B cell (primary cell): ENCODE measurements at regions not wholly inside any gene's neighbourhood (a gene's known extent, or its start where the extent isn't known, plus 50 kb on each side); places are given as distances from the start of the nearest gene placed in this dataset.

Source experiments
- ATAC-seq: fragments of 200-7000 bp; cut with Tn5 transposase; one replicate; pipeline ENCODE4 v1.10.0; 2021; ENCODE audit warnings: low read depth, mild to moderate bottlenecking, moderate number of reproducible peaks, moderate library complexity
- CTCF ChIA-PET: fragments of 350-600 bp; sonication (Branson Sonifier 250); formaldehyde crosslinking; loops from one replicate; lab custom pipeline; 2021; ENCODE audit warnings: antibody characterized with exemption, inconsistent platforms; lab: Charles Lee
- POLR2A ChIA-PET: fragments of 350-600 bp; sonication (Branson Sonifier 250); formaldehyde crosslinking; loops from one replicate; lab custom pipeline; 2021; ENCODE audit warnings: antibody characterized with exemption; lab: Charles Lee
- DNase-seq: peaks from one replicate; pipeline ENCODE4 v3.0.0; 2013
- H2AFZ ChIP-seq: 2 replicates; pipeline ENCODE4 v1.6.1; 2012; ENCODE audit warnings: mild to moderate bottlenecking, low read depth, low read length; ENCODE audit not compliant: insufficient read depth, poor library complexity, severe bottlenecking
- H3K27ac ChIP-seq, 2 donors: 1 replicate in 1 of 2; 2 replicates in 1 of 2; pipeline ENCODE4 v1.5.1; 2012 to 2013; ENCODE audit warnings: low read length in 2 of 2, mild to moderate bottlenecking in 2 of 2, moderate library complexity in 1 of 2
- H3K27me3 ChIP-seq, 4 experiments: fragments of 200-600 bp in 1 of 4; sonication (generic) in 1 of 4; replicated peaks in 1 of 4; 1 replicate in 2 of 4; 2 replicates in 2 of 4; pipeline versions ENCODE4 v1.6.1 to v1.7.0; 2013 to 2016; ENCODE audit warnings: low read length in 3 of 4, mild to moderate bottlenecking in 2 of 4, mixed read lengths in 1 of 4, moderate library complexity in 1 of 4; ENCODE audit not compliant: insufficient read depth in 4 of 4, control insufficient read depth in 3 of 4; ENCODE audit errors: control extremely low read depth in 1 of 4
- H3K36me3 ChIP-seq, 2 experiments: replicated peaks in 1 of 2; 1 replicate in 1 of 2; 2 replicates in 1 of 2; pipeline versions ENCODE4 v1.6.1 to v1.7.1; 2013; ENCODE audit warnings: low read length in 1 of 2; ENCODE audit not compliant: insufficient read depth in 2 of 2, control insufficient read depth in 1 of 2; ENCODE audit errors: control extremely low read depth in 1 of 2, extremely low read depth in 1 of 2
- H3K4me1 ChIP-seq, 2 donors: fragments of 200-600 bp in 1 of 2; sonication (generic) in 1 of 2; 1 replicate in 1 of 2; 2 replicates in 1 of 2; pipeline versions ENCODE4 v1.5.1 to v1.6.1; 2013 to 2017; ENCODE audit warnings: low read length in 2 of 2; ENCODE audit not compliant: control insufficient read depth in 2 of 2, insufficient read depth in 2 of 2
- H3K4me2 ChIP-seq: replicated peaks from 2 replicates; pipeline ENCODE3; 2012; ENCODE audit warnings: mild to moderate bottlenecking, low read depth, low read length; ENCODE audit not compliant: poor library complexity, severe bottlenecking
- H3K4me3 ChIP-seq, 5 experiments: fragments of 200-600 bp in 1 of 5; sonication (generic) in 1 of 5; 1 replicate in 3 of 5; 2 replicates in 2 of 5; pipeline versions ENCODE4 v1.5.1 to v1.7.0; 2011 to 2016; ENCODE audit warnings: low read length in 4 of 5, mild to moderate bottlenecking in 4 of 5, low read depth in 2 of 5, control low read depth in 1 of 5, moderate library complexity in 1 of 5; ENCODE audit not compliant: insufficient read depth in 1 of 5; ENCODE audit errors: control extremely low read depth in 1 of 5, extremely low read depth in 1 of 5
- H3K79me2 ChIP-seq: fragments of 200-600 bp; sonication (generic); one replicate; pipeline ENCODE4 v1.6.0; 2016; ENCODE audit warnings: low read length; ENCODE audit not compliant: control insufficient read depth, insufficient read depth
- H3K9ac ChIP-seq: fragments of 200-600 bp; sonication (generic); 2 replicates; pipeline ENCODE4 v1.6.1; 2017; ENCODE audit warnings: mild to moderate bottlenecking, low read length, moderate library complexity
- H3K9me3 ChIP-seq, 3 donors: one replicate each; pipeline versions ENCODE4 v1.6.1 to v1.7.1; 2013; ENCODE audit warnings: low read length in 2 of 3; ENCODE audit not compliant: control insufficient read depth in 2 of 3, insufficient read depth in 1 of 3; ENCODE audit errors: control extremely low read depth in 1 of 3
- H4K20me1 ChIP-seq: 2 replicates; pipeline ENCODE4 v1.6.0; 2012; ENCODE audit warnings: mild to moderate bottlenecking, low read length; ENCODE audit not compliant: insufficient read depth, control insufficient read depth, poor library complexity, severe bottlenecking
- H3K27ac Mint-ChIP-seq: one replicate; pipeline ENCODE4 v1.8.0; 2021; ENCODE audit warnings: mixed read lengths
- H3K27me3 Mint-ChIP-seq: one replicate; pipeline ENCODE4 v1.8.0; 2021; ENCODE audit warnings: mixed read lengths
- H3K4me1 Mint-ChIP-seq: one replicate; pipeline ENCODE4 v1.8.0; 2021; ENCODE audit warnings: mixed read lengths
- H3K4me3 Mint-ChIP-seq: one replicate; pipeline ENCODE4 v1.8.0; 2021; ENCODE audit warnings: mixed read lengths
- H3K9me3 Mint-ChIP-seq: one replicate; pipeline ENCODE4 v1.8.0; 2022; ENCODE audit warnings: mixed read lengths; ENCODE audit not compliant: insufficient read depth
- CTCF ChIP-seq: fragments of 200-600 bp; IDR thresholded peaks from one replicate; pipeline ENCODE4 v1.8.0; 2022; ENCODE audit warnings: antibody characterized with exemption, mild to moderate bottlenecking
- EZH2 ChIP-seq: IDR thresholded peaks from 2 replicates; pipeline ENCODE4 v1.6.1; 2012; ENCODE audit warnings: borderline replicate concordance, low read depth, mild to moderate bottlenecking, moderate library complexity, low read length; ENCODE audit not compliant: insufficient read depth, poor library complexity, severe bottlenecking
- WGBS: methylation state at CpG from one replicate; pipeline ENCODE4 v1.1.5; 2013; ENCODE audit warnings: missing lambda C conversion rate; ENCODE audit not compliant: insufficient coverage; 5-methylcytosine and 5-hydroxymethylcytosine counted together
- intact Hi-C: fragments of 100-400 bp; cut with micrococcal nuclease; formaldehyde crosslinking; loops from one replicate; pipeline ENCODE4 v1.10.0; 2022

GRCh38 chr9:31136524-31136923 is 1247.9 kb upstream of the ACO1 start:
- Histone ChIP-seq H2AFZ (no peak overlapping the region), H3K4me3 (no peak overlapping the region), H3K9ac (no peak overlapping the region), H3K27me3 (no peaks in the 10 kb centered on the region), H3K36me3 (no peaks in the 10 kb centered on the region), H3K9me3 (no peaks in the 10 kb centered on the region), H3K4me1 (no peaks in the 10 kb centered on the region), H3K4me2 (no peak overlapping the region), H4K20me1 (no peaks in the 10 kb centered on the region), H3K79me2 (no peaks in the 10 kb centered on the region), H3K27ac (no peak overlapping the region)
- ChIA-PET CTCF (no interaction called here), POLR2A (no interaction called here)
- Mint-ChIP-seq H3K27me3 (no peaks in the 10 kb centered on the region), H3K9me3 (no peaks in the 10 kb centered on the region), H3K4me3 (no peak overlapping the region), H3K27ac (no peak overlapping the region), H3K4me1 (no peaks in the 10 kb centered on the region)
- intact Hi-C loops, result no loop called here
- TF ChIP-seq CTCF (no peak), EZH2 (no peak)
- ATAC-seq, result no peak
- WGBS, result no CpG with 5 or more reads among the region's 2 CpGs
- DNase-seq, result no peak

DNA sequence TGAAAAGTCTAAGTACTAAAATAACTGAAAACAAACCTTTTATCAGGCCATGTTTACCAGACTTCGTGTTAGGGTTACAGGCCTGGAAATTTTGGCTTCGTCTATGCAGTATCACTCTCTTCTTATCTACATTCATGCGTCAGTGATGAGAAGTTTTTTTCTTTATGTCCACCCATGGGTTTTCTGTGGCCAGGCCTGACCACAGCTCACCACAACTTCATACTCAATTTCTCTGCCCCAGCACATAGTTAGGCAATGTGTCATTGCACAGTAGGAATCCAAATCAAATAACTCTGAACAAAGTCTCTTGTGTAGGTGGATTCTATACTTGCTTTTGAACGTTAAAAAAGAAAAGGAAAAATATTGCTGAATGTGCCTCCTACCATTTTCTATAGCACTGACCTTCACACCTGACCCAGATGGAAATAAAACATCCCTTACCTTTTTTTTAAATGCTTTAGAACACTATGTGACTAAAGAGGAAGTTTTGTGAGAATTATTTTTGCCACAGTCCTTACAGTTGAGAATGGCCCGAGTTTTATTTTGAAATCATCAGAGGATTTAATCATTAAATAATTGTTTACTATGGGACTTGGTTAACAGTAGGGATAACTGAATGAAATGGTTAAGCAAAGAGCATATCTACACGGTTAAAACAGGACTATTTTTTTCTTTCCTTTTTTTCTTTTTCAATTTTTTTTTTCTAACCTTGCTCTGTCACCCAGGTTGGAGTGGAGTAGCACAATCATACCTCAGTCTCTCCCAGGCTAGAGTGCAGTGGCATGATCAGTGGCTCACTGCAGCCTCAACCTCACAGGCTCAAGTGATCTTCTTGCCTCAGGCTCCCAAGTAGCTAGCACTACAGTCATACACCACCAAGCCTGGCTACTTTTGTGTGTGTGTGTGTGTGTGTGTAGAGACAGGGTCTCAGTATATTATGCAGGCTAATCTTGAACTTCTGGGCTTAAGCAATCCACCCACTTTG is 1247.0 kb upstream of the ACO1 start:
- no peak for TF ChIP-seq EZH2
- TF ChIP-seq CTCF, result no peak
- WGBS, result no CpG with 5 or more reads among the region's 6 CpGs
- no peak overlapping the region for H3K4me3 Mint-ChIP-seq
- intact Hi-C loops, result no loop called here
- no peaks in the 10 kb centered on the region for H3K4me1 ChIP-seq
- no peak for ATAC-seq
- ChIA-PET POLR2A (no interaction called here), CTCF (no interaction called here)
- DNase-seq, result no peak
- H3K4me2 ChIP-seq, result no peak overlapping the region
- no peak overlapping the region for H3K27ac Mint-ChIP-seq
- no peak overlapping the region for H3K27ac ChIP-seq
- H3K36me3 ChIP-seq, result no peaks in the 10 kb centered on the region
- no peak overlapping the region for H3K4me3 ChIP-seq
- no peak overlapping the region for H2AFZ ChIP-seq
- H3K9ac ChIP-seq, result no peak overlapping the region
- H3K4me1 Mint-ChIP-seq, result no peaks in the 10 kb centered on the region
- H3K27me3 Mint-ChIP-seq, result no peaks in the 10 kb centered on the region
- H3K79me2 ChIP-seq, result no peaks in the 10 kb centered on the region
- H3K27me3 ChIP-seq, result no peaks in the 10 kb centered on the region
- H3K9me3 Mint-ChIP-seq, result no peaks in the 10 kb centered on the region
- H3K9me3 ChIP-seq, result no peaks in the 10 kb centered on the region
- no peaks in the 10 kb centered on the region for H4K20me1 ChIP-seq
